Keratinocyte (primary cell): ENCODE measurements at regions not wholly inside any gene's neighbourhood (a gene's known extent, or its start where the extent isn't known, plus 50 kb on each side); places are given as distances from the start of the nearest gene placed in this dataset.

Experiments
- DNase-seq: peaks from one replicate; pipeline ENCODE4 v3.0.0-alpha.2; 2011; ENCODE audit warnings: low read depth, missing footprints, low spot score
- FAIRE-seq: peaks from 2 replicates; lab custom pipeline; 2011; peaks lifted over from hg19 to GRCh38; lab: Jason Lieb, UNC
- H2AFZ ChIP-seq: 2 replicates; pipeline ENCODE4 v1.6.0; 2012; ENCODE audit warnings: low read length, control low read depth, inconsistent platforms; ENCODE audit not compliant: control insufficient read depth
- H3K27ac ChIP-seq: 2 replicates; pipeline ENCODE4 v1.5.1; 2011; ENCODE audit warnings: low read length; ENCODE audit not compliant: control insufficient read depth, insufficient read depth
- H3K27me3 ChIP-seq: 3 replicates; pipeline ENCODE4 v1.6.0; 2011; ENCODE audit warnings: low read length; ENCODE audit not compliant: control insufficient read depth, insufficient read depth; ENCODE audit errors: extremely low read depth
- H3K36me3 ChIP-seq, 2 experiments: 2 replicates in 1 of 2; 3 replicates in 1 of 2; pipeline ENCODE4 v1.5.1; 2011; ENCODE audit warnings: low read length in 2 of 2, mild to moderate bottlenecking in 1 of 2; ENCODE audit not compliant: control insufficient read depth in 2 of 2, insufficient read depth in 2 of 2; ENCODE audit errors: extremely low read depth in 1 of 2
- H3K4me1 ChIP-seq: 3 replicates; pipeline ENCODE4 v1.5.1; 2011; ENCODE audit warnings: low read length; ENCODE audit not compliant: control insufficient read depth, insufficient read depth; ENCODE audit errors: extremely low read depth
- H3K4me2 ChIP-seq: 3 replicates; pipeline ENCODE4 v1.6.0; 2011; ENCODE audit warnings: low read depth, low read length; ENCODE audit not compliant: control insufficient read depth, insufficient read depth; ENCODE audit errors: extremely low read depth
- H3K4me3 ChIP-seq, 3 experiments: fragments of 200-600 bp in 1 of 3; sonication (generic) in 1 of 3; 2 replicates in 2 of 3; 3 replicates in 1 of 3; pipeline ENCODE4 v1.5.1; 2011 to 2016; ENCODE audit warnings: low read length in 3 of 3, mild to moderate bottlenecking in 3 of 3, control low read depth in 2 of 3, inconsistent platforms in 1 of 3, low read depth in 1 of 3, mixed read lengths in 1 of 3, mixed run types in 1 of 3, moderate library complexity in 1 of 3; ENCODE audit not compliant: control insufficient read depth in 2 of 3, insufficient read depth in 2 of 3; ENCODE audit errors: extremely low read depth in 1 of 3
- H3K79me2 ChIP-seq: 2 replicates; pipeline ENCODE4 v1.6.0; 2012; ENCODE audit warnings: low read length; ENCODE audit not compliant: control insufficient read depth, insufficient read depth
- H3K9ac ChIP-seq: 3 replicates; pipeline ENCODE4 v1.6.0; 2011; ENCODE audit warnings: low read length; ENCODE audit not compliant: control insufficient read depth, insufficient read depth; ENCODE audit errors: extremely low read depth
- H3K9me1 ChIP-seq: 3 replicates; pipeline ENCODE4 v1.6.0; 2011; ENCODE audit warnings: low read length; ENCODE audit not compliant: control insufficient read depth, insufficient read depth; ENCODE audit errors: extremely low read depth
- H3K9me3 ChIP-seq: 2 replicates; pipeline ENCODE4 v1.5.1; 2012; ENCODE audit warnings: low read depth, low read length; ENCODE audit not compliant: control insufficient read depth
- H4K20me1 ChIP-seq: 3 replicates; pipeline ENCODE4 v1.6.0; 2011; ENCODE audit warnings: low read length; ENCODE audit not compliant: control insufficient read depth, insufficient read depth; ENCODE audit errors: extremely low read depth
- CTCF ChIP-seq, 3 experiments: IDR thresholded peaks in 1 of 3; conservative IDR thresholded peaks in 1 of 3; optimal IDR thresholded peaks in 1 of 3; 2 replicates in 2 of 3; 3 replicates in 1 of 3; pipeline versions ENCODE3 to v1.5.1; 2011; ENCODE audit warnings: low read length in 3 of 3, mild to moderate bottlenecking in 3 of 3, moderate library complexity in 2 of 3, control low read depth in 1 of 3, inconsistent platforms in 1 of 3; ENCODE audit not compliant: insufficient read depth in 2 of 3; ENCODE audit errors: extremely low read depth in 1 of 3
- EZH2 ChIP-seq: IDR thresholded peaks from one replicate; pipeline ENCODE4 v1.6.1; 2012; ENCODE audit warnings: inconsistent platforms, mild to moderate bottlenecking, low read length, moderate library complexity
- dilution Hi-C: fragments of 300-500 bp; cut with MboI; formaldehyde crosslinking; loops from one replicate; pipeline ENCODE4 v1.7.0; 2020; ENCODE audit warnings: low sequenced_read_pairs; ENCODE audit not compliant: extremely low pct_ligation_motif_present

DNA sequence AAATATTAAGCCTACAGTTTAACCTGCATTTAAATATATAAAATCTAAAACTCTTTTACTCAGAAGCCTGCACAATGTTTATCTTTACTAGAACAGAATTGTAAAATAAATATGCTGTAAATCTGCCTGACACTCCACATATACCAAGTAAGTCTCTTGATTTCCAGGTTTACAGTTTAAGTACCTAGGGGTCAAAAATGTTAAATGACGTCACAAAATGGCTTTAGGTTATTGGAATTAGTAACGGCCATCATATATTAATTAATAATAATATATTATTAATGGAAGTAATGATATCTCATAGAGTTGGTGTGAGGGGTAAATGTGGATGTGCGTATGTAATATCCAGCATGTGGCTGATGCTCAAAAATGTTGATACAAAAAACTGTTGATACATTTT, 114.8 kb upstream of the ANO5 start:
- H3K79me2 ChIP-seq: no peaks in the 10 kb centered on the region
- H3K4me1 ChIP-seq: no peaks in the 10 kb centered on the region
- H2AFZ ChIP-seq: no peak overlapping the region
- dilution Hi-C loops: no loop called here
- DNase-seq (no peak), FAIRE-seq (no peak)
- no peak overlapping the region for H3K4me3 ChIP-seq
- H3K27me3 ChIP-seq: no peaks in the 10 kb centered on the region
- TF ChIP-seq EZH2 (no peak), CTCF (optimal IDR thresholded peaks at IDR 0.05 in 1 of 3, IDR thresholded peaks at IDR 0.05 in 1 of 3, conservative IDR thresholded peaks at IDR 0.05 in 1 of 3; ENCODE audit: extremely low read depth in 1 of 3, insufficient read depth in 2 of 3, low read length in 3 of 3) (no peak)
- no peaks in the 10 kb centered on the region for H3K9me1 ChIP-seq
- no peaks in the 10 kb centered on the region for H3K9me3 ChIP-seq
- no peak overlapping the region for H3K4me2 ChIP-seq
- H4K20me1 ChIP-seq: no peaks in the 10 kb centered on the region
- H3K36me3 ChIP-seq: no peaks in the 10 kb centered on the region
- H3K27ac ChIP-seq: no peak overlapping the region
- H3K9ac ChIP-seq: no peak overlapping the region

DNA sequence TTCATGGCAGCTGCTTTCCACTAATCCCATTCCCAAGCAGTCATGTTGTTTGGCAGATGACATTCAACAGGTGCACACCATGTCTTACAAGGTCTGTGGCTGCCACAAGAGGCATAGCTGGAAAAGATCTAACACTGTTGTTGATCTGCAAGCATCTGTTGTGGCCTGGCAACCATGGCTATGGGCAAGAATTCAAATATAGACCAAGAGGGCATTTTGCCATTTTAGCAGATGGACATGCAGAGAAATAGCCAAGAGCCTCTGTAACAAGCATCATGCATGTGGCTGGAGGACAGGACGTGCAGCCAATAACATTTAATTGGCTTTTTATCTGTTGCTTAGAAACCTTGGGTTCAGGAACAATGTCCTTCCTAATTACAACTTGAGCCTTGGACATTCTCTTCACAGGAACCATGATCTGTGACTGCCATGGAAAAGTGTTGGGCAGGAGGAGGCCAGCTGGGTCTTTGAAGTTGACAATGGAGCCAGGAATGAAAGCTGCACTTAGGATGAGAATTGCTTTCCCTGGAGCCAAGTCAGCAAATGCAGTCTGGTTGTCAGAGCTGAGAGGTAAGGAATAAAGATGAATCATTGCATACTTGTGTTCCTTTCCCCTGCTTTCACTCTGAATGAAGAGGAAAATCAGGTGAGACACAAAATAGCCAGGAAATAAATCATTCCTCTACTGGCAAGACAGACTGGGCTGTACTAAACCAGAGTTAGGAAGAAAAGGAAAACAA, 113.6 kb upstream of the ANO5 start:
- H4K20me1 ChIP-seq: no peaks in the 10 kb centered on the region
- TF ChIP-seq EZH2: no peak
- no peak for TF ChIP-seq CTCF (optimal IDR thresholded peaks at IDR 0.05 in 1 of 3, IDR thresholded peaks at IDR 0.05 in 1 of 3, conservative IDR thresholded peaks at IDR 0.05 in 1 of 3; ENCODE audit: extremely low read depth in 1 of 3, insufficient read depth in 2 of 3, low read length in 3 of 3)
- no peak overlapping the region for H3K9ac ChIP-seq
- no peaks in the 10 kb centered on the region for H3K79me2 ChIP-seq
- H3K4me2 ChIP-seq: no peak overlapping the region
- H3K4me1 ChIP-seq: no peaks in the 10 kb centered on the region
- dilution Hi-C loops: no loop called here
- no peak overlapping the region for H2AFZ ChIP-seq
- H3K27me3 ChIP-seq: no peaks in the 10 kb centered on the region
- DNase-seq: no peak
- H3K9me3 ChIP-seq: no peaks in the 10 kb centered on the region
- H3K27ac ChIP-seq: no peak overlapping the region
- H3K9me1 ChIP-seq: no peaks in the 10 kb centered on the region
- no peaks in the 10 kb centered on the region for H3K36me3 ChIP-seq
- no peak overlapping the region for H3K4me3 ChIP-seq
- FAIRE-seq: no peak
